OCI-LY1 (cell line): ENCODE measurements at regions not wholly inside any gene's neighbourhood (a gene's known extent, or its start where the extent isn't known, plus 50 kb on each side); places are given as distances from the start of the nearest gene placed in this dataset.

Experiments used
- H2AFZ ChIP-seq: fragments of 200-600 bp; sonication (generic), shearing (Covaris generic); 2 replicates; pipeline ENCODE4 v1.6.0; 2014; ENCODE audit warnings: antibody characterized with exemption, mild to moderate bottlenecking, low read length
- H3F3A ChIP-seq: fragments of 200-600 bp; sonication (generic), shearing (Covaris generic); 2 replicates; pipeline ENCODE4 v1.6.0; 2014; ENCODE audit warnings: mild to moderate bottlenecking, antibody characterized with exemption, low read length, moderate library complexity; ENCODE audit not compliant: insufficient read depth
- H3K27ac ChIP-seq: fragments of 200-600 bp; sonication (generic); 2 replicates; pipeline ENCODE4 v1.5.1; 2014; ENCODE audit warnings: low read length, mixed run types, mild to moderate bottlenecking, low read depth; ENCODE audit not compliant: poor library complexity, severe bottlenecking
- H3K27me3 ChIP-seq: fragments of 200-600 bp; sonication (generic); 2 replicates; pipeline ENCODE4 v1.6.0; 2014; ENCODE audit warnings: antibody characterized with exemption, mild to moderate bottlenecking, low read length, moderate library complexity; ENCODE audit not compliant: insufficient read depth
- H3K36me3 ChIP-seq: fragments of 200-600 bp; sonication (generic); 2 replicates; pipeline ENCODE4 v1.6.1; 2014; ENCODE audit warnings: mild to moderate bottlenecking, antibody characterized with exemption, low read length, moderate library complexity, mixed read lengths; ENCODE audit not compliant: insufficient read depth
- H3K4me1 ChIP-seq: fragments of 200-600 bp; sonication (generic); 2 replicates; pipeline ENCODE4 v1.5.1; 2014; ENCODE audit warnings: mild to moderate bottlenecking, low read length, moderate library complexity; ENCODE audit not compliant: insufficient read depth, severe bottlenecking
- H3K4me2 ChIP-seq: fragments of 200-600 bp; sonication (generic), shearing (Covaris generic); 2 replicates; pipeline ENCODE4 v1.6.1; 2014; ENCODE audit warnings: low read length
- H3K4me3 ChIP-seq: fragments of 200-600 bp; sonication (generic); 2 replicates; pipeline ENCODE4 v1.5.1; 2014; ENCODE audit warnings: low read length, low read depth, mild to moderate bottlenecking, mixed read lengths; ENCODE audit not compliant: poor library complexity, severe bottlenecking
- H3K79me2 ChIP-seq: fragments of 200-600 bp; shearing (Covaris generic); 2 replicates; pipeline ENCODE4 v1.6.1; 2016; ENCODE audit warnings: mixed run types, low read length, mixed read lengths; ENCODE audit not compliant: insufficient read depth
- H3K9ac ChIP-seq: fragments of 200-600 bp; sonication (generic), shearing (Covaris generic); 2 replicates; pipeline ENCODE4 v1.6.1; 2014; ENCODE audit warnings: mild to moderate bottlenecking, low read length, mixed read lengths
- H3K9me2 ChIP-seq: fragments of 200-600 bp; sonication (generic), shearing (Covaris generic); 2 replicates; pipeline ENCODE4 v1.6.1; 2014; ENCODE audit warnings: low read depth, mild to moderate bottlenecking, low read length, mixed read lengths
- H3K9me3 ChIP-seq: fragments of 200-600 bp; shearing (Covaris generic); 2 replicates; pipeline ENCODE4 v1.6.1; 2014; ENCODE audit warnings: low read length, mixed read lengths
- H4K20me1 ChIP-seq: fragments of 200-600 bp; sonication (generic), shearing (Covaris generic); 2 replicates; pipeline ENCODE4 v1.6.0; 2016; ENCODE audit warnings: mild to moderate bottlenecking, low read length; ENCODE audit not compliant: insufficient read depth
- CTCF ChIP-seq: fragments of 200-600 bp; sonication (generic), shearing (Covaris generic); IDR thresholded peaks from 2 replicates; pipeline ENCODE4 v1.5.1; 2017; ENCODE audit warnings: mild to moderate bottlenecking, antibody characterized with exemption, low read length, moderate library complexity, mixed read lengths
- EZH2 ChIP-seq: fragments of 200-600 bp; sonication (generic), shearing (Covaris generic); IDR thresholded peaks from 2 replicates; pipeline ENCODE4 v1.8.0; 2017; ENCODE audit warnings: borderline replicate concordance, mixed run types, mild to moderate bottlenecking, antibody characterized with exemption, low read length, moderate library complexity, mixed read lengths

- no peak for TF ChIP-seq CTCF
- TF ChIP-seq EZH2: no peak
- Histone ChIP-seq H4K20me1 (no peaks in the 10 kb centered on the region), H3K9me2 (no peaks in the 10 kb centered on the region), H3K9me3 (no peaks in the 10 kb centered on the region), H3F3A (no peaks in the 10 kb centered on the region), H3K79me2 (no peaks in the 10 kb centered on the region), H3K4me3 (no peak overlapping the region), H3K27ac (no peak overlapping the region), H3K4me2 (no peak overlapping the region), H3K9ac (no peak overlapping the region), H3K27me3 (no peaks in the 10 kb centered on the region), H3K36me3 (no peaks in the 10 kb centered on the region), H3K4me1 (no peaks in the 10 kb centered on the region), H2AFZ (no peak overlapping the region)
These were observed 1134.4 kb upstream of the TSPY4 start for GRCh38 chrY:8202837-8203236.

- H3F3A ChIP-seq: no peaks in the 10 kb centered on the region
- peak overlapping the region; percentile 88 for H3K9ac ChIP-seq
- H3K9me3 ChIP-seq: no peaks in the 10 kb centered on the region
- peak overlapping the region; percentile 75 for H3K4me3 ChIP-seq
- peak overlapping the region; percentile 63; the same call in 1 of the 2 replicates for H2AFZ ChIP-seq
- peaks cover 39% of the 10 kb centered on the region for H3K4me1 ChIP-seq
- no peak for TF ChIP-seq EZH2
- peak; percentile 55; the same call in 1 of the 2 replicates for TF ChIP-seq CTCF
- H3K4me2 ChIP-seq: peak overlapping the region; percentile 95
- H3K36me3 ChIP-seq: no peaks in the 10 kb centered on the region
- no peaks in the 10 kb centered on the region for H3K27me3 ChIP-seq
- H3K27ac ChIP-seq: peak overlapping the region; percentile 85
- no peaks in the 10 kb centered on the region for H3K79me2 ChIP-seq
- H4K20me1 ChIP-seq: no peaks in the 10 kb centered on the region
- H3K9me2 ChIP-seq: no peaks in the 10 kb centered on the region
These were observed 1096.1 kb upstream of the TSPY4 start for GRCh38 chrY:8241144-8241543.

- no peak overlapping the region for H3K4me3 ChIP-seq
- no peaks in the 10 kb centered on the region for H3K79me2 ChIP-seq
- H3K27me3 ChIP-seq: no peaks in the 10 kb centered on the region
- H3K9me3 ChIP-seq: no peaks in the 10 kb centered on the region
- H3K9me2 ChIP-seq: no peaks in the 10 kb centered on the region
- TF ChIP-seq CTCF: no peak
- TF ChIP-seq EZH2: no peak
- no peak overlapping the region for H2AFZ ChIP-seq
- no peaks in the 10 kb centered on the region for H3K36me3 ChIP-seq
- H3K4me2 ChIP-seq: no peak overlapping the region
- no peaks in the 10 kb centered on the region for H3K4me1 ChIP-seq
- no peak overlapping the region for H3K9ac ChIP-seq
- no peak overlapping the region for H3K27ac ChIP-seq
- H3F3A ChIP-seq: no peaks in the 10 kb centered on the region
- no peaks in the 10 kb centered on the region for H4K20me1 ChIP-seq
These were observed 1063.5 kb upstream of the TSPY4 start for GRCh38 chrY:8273807-8274206.
